Activated T-cell treated with anti-CD3 and anti-CD28 coated beads, Interleukin-2, amount 50 U/mL, for 24 hours (primary cell): ENCODE measurements at regions not wholly inside any gene's neighbourhood (a gene's known extent, or its start where the extent isn't known, plus 50 kb on each side); places are given as distances from the start of the nearest gene placed in this dataset.

ENCODE experiments used
- DNase-seq: peaks from one replicate; pipeline ENCODE4 v3.0.0-alpha.2; 2020
- H3K27ac Mint-ChIP-seq: 2 replicates; pipeline ENCODE4 v1.8.0; 2020; ENCODE audit warnings: mild to moderate bottlenecking, mixed read lengths
- H3K27me3 Mint-ChIP-seq: 2 replicates; pipeline ENCODE4 v1.8.0; 2020; ENCODE audit warnings: mixed read lengths
- H3K36me3 Mint-ChIP-seq: 2 replicates; pipeline ENCODE4 v1.8.0; 2020; ENCODE audit warnings: low read depth, mixed read lengths
- H3K4me1 Mint-ChIP-seq: 2 replicates; pipeline ENCODE4 v1.8.0; 2020; ENCODE audit warnings: low read depth, mixed read lengths
- H3K4me3 Mint-ChIP-seq: 2 replicates; pipeline ENCODE4 v1.8.0; 2020; ENCODE audit warnings: mild to moderate bottlenecking, moderate library complexity, mixed read lengths
- H3K9me3 Mint-ChIP-seq: 2 replicates; pipeline ENCODE4 v1.8.0; 2020; ENCODE audit warnings: mixed read lengths

- H3K4me3 Mint-ChIP-seq, result no peak overlapping the region
- no peaks in the 10 kb centered on the region for H3K36me3 Mint-ChIP-seq
- H3K9me3 Mint-ChIP-seq, result no peaks in the 10 kb centered on the region
- no peak overlapping the region for H3K27ac Mint-ChIP-seq
- H3K27me3 Mint-ChIP-seq, result peaks cover 15% of the 10 kb centered on the region
- no peak for DNase-seq
- H3K4me1 Mint-ChIP-seq, result no peaks in the 10 kb centered on the region
Measured at GRCh38 chr11:111123463-111124398, 121.8 kb upstream of the POU2AF2 start.

- H3K36me3 Mint-ChIP-seq, result no peaks in the 10 kb centered on the region
- H3K4me3 Mint-ChIP-seq, result no peak overlapping the region
- no peaks in the 10 kb centered on the region for H3K9me3 Mint-ChIP-seq
- no peaks in the 10 kb centered on the region for H3K4me1 Mint-ChIP-seq
- H3K27ac Mint-ChIP-seq, result no peak overlapping the region
- DNase-seq, result no peak
- peaks cover 7% of the 10 kb centered on the region for H3K27me3 Mint-ChIP-seq
Measured at GRCh38 chr11:111120696-111121302, 124.7 kb upstream of the POU2AF2 start.

DNA sequence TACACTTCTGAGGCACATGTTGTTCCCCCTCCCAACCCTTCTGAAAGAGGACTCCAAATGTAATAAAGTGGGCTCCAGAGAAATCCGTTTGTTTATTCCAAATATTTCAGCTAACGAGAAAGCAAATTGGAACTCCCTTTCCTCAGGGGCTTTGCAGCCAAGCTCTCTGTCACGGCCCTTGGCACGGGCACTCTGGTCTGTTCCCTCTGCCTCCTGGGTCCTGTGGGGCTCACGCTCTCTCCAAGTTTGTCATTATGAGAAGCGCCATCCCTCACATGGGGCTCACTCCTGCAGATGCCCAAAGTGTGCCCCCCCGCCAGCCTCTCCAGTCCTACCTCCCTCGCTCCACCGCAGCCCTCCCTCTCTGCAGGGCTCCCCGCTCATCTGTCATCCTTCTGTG lies 125.4 kb upstream of the POU2AF2 start:
- H3K9me3 Mint-ChIP-seq, result no peaks in the 10 kb centered on the region
- H3K27me3 Mint-ChIP-seq, result peaks cover 7% of the 10 kb centered on the region

GRCh38 chr11:111119751-111120150 lies 125.8 kb upstream of the POU2AF2 start:
- H3K9me3 Mint-ChIP-seq, result no peaks in the 10 kb centered on the region
- no peak overlapping the region for H3K4me3 Mint-ChIP-seq
- peaks cover 7% of the 10 kb centered on the region for H3K27me3 Mint-ChIP-seq
- DNase-seq, result no peak
- no peak overlapping the region for H3K27ac Mint-ChIP-seq
- no peaks in the 10 kb centered on the region for H3K4me1 Mint-ChIP-seq
- H3K36me3 Mint-ChIP-seq, result no peaks in the 10 kb centered on the region

More for the DNA sequence above, 125.4 kb upstream of the POU2AF2 start:
- H3K4me1 Mint-ChIP-seq, result no peaks in the 10 kb centered on the region
- DNase-seq, result no peak
- no peak overlapping the region for H3K27ac Mint-ChIP-seq
- no peaks in the 10 kb centered on the region for H3K36me3 Mint-ChIP-seq
- no peak overlapping the region for H3K4me3 Mint-ChIP-seq

DNA sequence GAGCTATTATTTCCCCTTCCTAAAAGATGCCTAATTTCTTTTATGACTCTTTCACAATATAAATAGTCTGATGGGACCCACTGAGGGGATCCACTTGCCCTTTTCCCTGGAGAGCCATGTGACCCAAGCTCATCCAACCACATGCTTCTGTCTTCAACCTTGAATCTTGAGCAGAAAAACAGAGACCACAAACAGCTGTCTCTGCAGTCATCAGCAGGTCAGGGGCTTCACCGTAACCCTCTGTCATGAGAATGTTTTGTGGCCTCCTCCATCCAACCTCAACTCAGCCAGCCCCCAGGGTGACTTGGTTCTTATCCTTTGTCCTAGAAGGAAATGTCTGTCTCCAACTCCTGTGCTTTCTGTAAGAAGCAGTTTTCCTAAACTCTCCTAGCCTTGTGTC lies 129.6 kb upstream of the POU2AF2 start:
- Mint-ChIP-seq H3K9me3 (no peaks in the 10 kb centered on the region), H3K36me3 (no peaks in the 10 kb centered on the region), H3K27ac (no peak overlapping the region), H3K27me3 (peaks cover 3% of the 10 kb centered on the region), H3K4me1 (peaks cover 2% of the 10 kb centered on the region), H3K4me3 (no peak overlapping the region)
- DNase-seq, result no peak

DNA sequence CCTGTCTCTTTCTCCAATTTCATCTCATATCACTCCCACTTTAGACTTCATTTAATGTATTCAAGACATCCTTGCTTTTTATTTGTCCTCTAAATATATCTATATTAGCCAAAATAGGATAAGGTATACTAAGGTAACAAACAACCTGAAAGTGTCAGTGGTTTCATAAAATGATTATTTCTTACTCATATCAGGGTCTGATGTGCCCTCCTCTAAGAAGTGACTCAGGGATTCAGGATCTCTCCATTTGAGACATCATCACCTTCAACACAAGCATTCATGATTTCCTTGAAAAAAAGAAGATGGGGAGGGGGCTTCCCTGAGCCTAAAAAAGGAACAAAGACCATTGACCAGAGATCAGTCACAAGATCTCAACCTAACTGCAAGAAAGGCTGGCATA lies 131.4 kb upstream of the POU2AF2 start:
- no peak overlapping the region for H3K27ac Mint-ChIP-seq
- no peaks in the 10 kb centered on the region for H3K36me3 Mint-ChIP-seq
- no peaks in the 10 kb centered on the region for H3K9me3 Mint-ChIP-seq
- no peak overlapping the region for H3K4me3 Mint-ChIP-seq
- no peaks in the 10 kb centered on the region for H3K27me3 Mint-ChIP-seq
- peaks cover 2% of the 10 kb centered on the region for H3K4me1 Mint-ChIP-seq
- DNase-seq, result no peak

- Mint-ChIP-seq H3K4me1 (peaks cover 2% of the 10 kb centered on the region), H3K4me3 (no peak overlapping the region), H3K27ac (no peak overlapping the region), H3K27me3 (peaks cover 5% of the 10 kb centered on the region), H3K9me3 (no peaks in the 10 kb centered on the region), H3K36me3 (no peaks in the 10 kb centered on the region)
- DNase-seq, result no peak
Measured at GRCh38 chr11:111112614-111113013, 132.9 kb upstream of the POU2AF2 start.

- H3K27me3 Mint-ChIP-seq, result peaks cover 15% of the 10 kb centered on the region
- DNase-seq, result no peak
- H3K27ac Mint-ChIP-seq, result no peak overlapping the region
- H3K4me1 Mint-ChIP-seq, result no peaks in the 10 kb centered on the region
- no peak overlapping the region for H3K4me3 Mint-ChIP-seq
- no peaks in the 10 kb centered on the region for H3K36me3 Mint-ChIP-seq
- no peaks in the 10 kb centered on the region for H3K9me3 Mint-ChIP-seq
Measured at GRCh38 chr11:111107501-111107900, 138.0 kb upstream of the POU2AF2 start.

DNA sequence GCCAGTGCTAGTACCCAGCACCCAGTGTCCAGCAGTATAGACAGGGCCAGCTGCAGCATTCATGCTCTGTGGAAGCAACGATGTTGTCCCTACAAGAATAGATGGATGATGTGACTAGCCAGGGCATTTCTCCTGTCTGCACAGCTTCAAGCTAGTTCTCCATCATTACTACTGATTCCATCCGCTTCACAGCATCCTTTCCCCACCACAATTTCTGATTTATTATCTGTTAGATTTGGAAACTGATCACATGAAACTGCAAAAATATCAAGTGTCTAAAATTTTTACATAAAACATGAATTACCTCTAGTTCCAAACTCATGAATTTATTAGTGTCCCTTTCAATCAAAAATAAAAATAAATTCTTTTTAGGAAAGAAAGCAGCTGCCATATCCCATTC lies 138.9 kb upstream of the POU2AF2 start:
- H3K9me3 Mint-ChIP-seq, result no peaks in the 10 kb centered on the region
- no peaks in the 10 kb centered on the region for H3K36me3 Mint-ChIP-seq
- DNase-seq, result no peak
- H3K27ac Mint-ChIP-seq, result no peak overlapping the region
- H3K27me3 Mint-ChIP-seq, result peaks cover 15% of the 10 kb centered on the region
- H3K4me1 Mint-ChIP-seq, result no peaks in the 10 kb centered on the region
- no peak overlapping the region for H3K4me3 Mint-ChIP-seq

GRCh38 chr11:111105566-111105965 lies 140.0 kb upstream of the POU2AF2 start:
- no peak overlapping the region for H3K4me3 Mint-ChIP-seq
- DNase-seq, result no peak
- H3K27ac Mint-ChIP-seq, result no peak overlapping the region
- peaks cover 18% of the 10 kb centered on the region for H3K27me3 Mint-ChIP-seq
- no peaks in the 10 kb centered on the region for H3K36me3 Mint-ChIP-seq
- no peaks in the 10 kb centered on the region for H3K4me1 Mint-ChIP-seq
- no peaks in the 10 kb centered on the region for H3K9me3 Mint-ChIP-seq

DNA sequence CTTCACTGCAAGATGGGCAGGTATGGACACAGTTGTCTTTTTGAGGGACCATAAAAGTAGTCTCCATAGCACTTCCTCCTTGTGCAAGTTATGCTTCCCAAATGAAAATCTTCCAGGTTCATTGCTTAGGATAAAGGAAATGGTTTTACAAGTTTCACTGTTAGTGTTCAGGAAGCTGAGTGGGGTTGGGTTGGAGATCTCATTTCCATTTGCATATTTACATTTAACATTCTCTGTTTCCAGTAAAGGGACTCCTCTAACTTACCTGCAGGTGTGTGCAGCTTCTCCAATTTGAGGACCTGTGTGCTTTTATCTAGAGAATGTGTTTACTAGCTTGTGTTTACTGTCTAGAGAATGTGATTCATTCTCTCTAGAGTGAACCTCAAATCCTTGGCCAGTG lies 141.3 kb upstream of the POU2AF2 start:
- H3K36me3 Mint-ChIP-seq, result no peaks in the 10 kb centered on the region
- H3K9me3 Mint-ChIP-seq, result no peaks in the 10 kb centered on the region
- H3K4me3 Mint-ChIP-seq, result no peak overlapping the region
- peaks cover 18% of the 10 kb centered on the region for H3K27me3 Mint-ChIP-seq
- DNase-seq, result no peak
- no peaks in the 10 kb centered on the region for H3K4me1 Mint-ChIP-seq
- H3K27ac Mint-ChIP-seq, result no peak overlapping the region

DNA sequence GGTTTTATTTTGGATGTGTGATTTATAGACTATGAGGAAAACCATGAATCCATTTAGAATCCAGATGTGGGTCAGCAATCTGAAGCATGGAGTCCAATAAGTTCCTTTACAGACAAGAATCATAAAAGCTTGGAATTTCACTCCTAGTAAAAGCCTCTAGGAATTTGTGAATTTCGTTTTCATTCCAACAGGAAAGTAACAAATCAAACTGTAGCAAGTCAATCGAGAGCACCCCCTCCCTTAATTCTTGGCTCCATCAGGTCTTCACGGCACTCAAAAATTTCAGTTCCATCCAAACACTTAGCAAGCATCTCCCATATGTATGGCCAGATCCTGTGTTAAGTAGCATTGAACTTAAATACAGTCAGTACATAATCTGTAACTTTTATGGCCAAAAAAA lies 143.6 kb upstream of the POU2AF2 start:
- Mint-ChIP-seq H3K9me3 (no peaks in the 10 kb centered on the region), H3K27ac (no peak overlapping the region), H3K27me3 (peaks cover 26% of the 10 kb centered on the region), H3K4me1 (peaks cover 1% of the 10 kb centered on the region), H3K36me3 (no peaks in the 10 kb centered on the region), H3K4me3 (no peak overlapping the region)
- DNase-seq, result no peak

DNA sequence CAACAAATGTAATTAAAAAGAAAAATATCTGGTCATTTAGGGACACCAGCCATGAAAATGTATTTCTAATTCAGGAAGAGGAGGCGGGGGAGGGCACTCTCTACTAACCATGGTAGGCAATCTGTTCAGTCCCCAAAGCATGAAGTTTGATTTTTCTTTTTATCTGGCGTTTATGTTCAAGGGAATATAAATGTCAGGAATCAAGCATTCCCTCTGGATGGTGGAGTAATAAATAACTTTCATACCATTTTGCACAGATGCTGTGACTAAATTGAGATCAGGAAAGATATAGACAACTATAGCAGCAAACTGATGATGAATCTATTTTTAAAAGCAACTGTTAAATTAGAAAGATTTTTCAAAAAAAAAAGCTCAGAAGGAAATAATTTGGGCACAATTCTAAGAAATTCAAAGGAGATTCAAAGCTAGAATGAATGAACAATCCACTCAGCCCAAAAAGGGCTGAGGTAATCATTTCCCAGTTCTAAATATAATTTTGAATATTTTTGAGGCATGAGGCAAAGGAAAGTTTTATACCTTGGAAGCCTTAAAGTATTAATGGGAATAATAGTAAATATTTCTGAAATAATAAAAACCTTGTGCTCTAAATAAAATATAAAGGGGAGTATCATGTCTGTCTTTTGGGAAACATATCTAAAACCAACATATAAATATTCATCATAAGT lies 146.4 kb upstream of the POU2AF2 start:
- peaks cover 2% of the 10 kb centered on the region for H3K4me1 Mint-ChIP-seq
- no peaks in the 10 kb centered on the region for H3K36me3 Mint-ChIP-seq
- DNase-seq, result no peak
- no peak overlapping the region for H3K4me3 Mint-ChIP-seq
- H3K27ac Mint-ChIP-seq, result no peak overlapping the region
- no peaks in the 10 kb centered on the region for H3K9me3 Mint-ChIP-seq
- H3K27me3 Mint-ChIP-seq, result peaks cover 27% of the 10 kb centered on the region

GRCh38 chr11:111098091-111098490 lies 147.4 kb upstream of the POU2AF2 start:
- Mint-ChIP-seq H3K4me1 (peaks cover 2% of the 10 kb centered on the region), H3K4me3 (no peak overlapping the region), H3K27me3 (peaks cover 26% of the 10 kb centered on the region), H3K9me3 (no peaks in the 10 kb centered on the region), H3K36me3 (no peaks in the 10 kb centered on the region), H3K27ac (no peak overlapping the region)
- no peak for DNase-seq

DNA sequence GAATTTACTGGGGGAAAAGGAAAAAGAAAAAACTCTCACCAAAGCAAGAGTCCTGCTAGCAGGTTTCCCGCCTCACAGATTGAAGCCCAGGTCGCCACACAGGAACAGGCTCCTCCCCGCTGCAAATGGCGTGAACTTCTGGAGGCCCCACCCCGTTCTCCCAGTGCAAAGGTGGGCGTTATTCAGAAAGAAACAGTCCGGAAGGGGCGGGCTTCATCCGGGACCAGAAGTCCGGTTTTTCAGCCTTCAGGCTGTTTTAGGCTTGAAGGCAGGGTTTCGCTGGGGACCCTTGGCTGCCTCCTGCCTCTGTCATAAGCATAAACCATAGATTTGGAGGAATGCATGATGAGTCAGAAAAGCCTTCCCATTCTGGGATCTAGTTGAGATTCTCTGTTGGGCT lies 148.3 kb upstream of the POU2AF2 start:
- H3K36me3 Mint-ChIP-seq, result no peaks in the 10 kb centered on the region
- DNase-seq, result no peak
- H3K4me1 Mint-ChIP-seq, result peaks cover 2% of the 10 kb centered on the region
- no peak overlapping the region for H3K4me3 Mint-ChIP-seq
- no peaks in the 10 kb centered on the region for H3K9me3 Mint-ChIP-seq
- no peak overlapping the region for H3K27ac Mint-ChIP-seq
- peaks cover 22% of the 10 kb centered on the region for H3K27me3 Mint-ChIP-seq
